Glutamatergic neuron (in vitro differentiated cells): ENCODE measurements at regions not wholly inside any gene's neighbourhood (a gene's known extent, or its start where the extent isn't known, plus 50 kb on each side); places are given as distances from the start of the nearest gene placed in this dataset.
A peak's percentile ranks its signal among the peaks of the same experiment; 100 is the strongest.

Experiments used
- DNase-seq: peaks from one replicate; pipeline ENCODE4 v3.0.0; 2022
- H3K27ac Mint-ChIP-seq: one replicate; pipeline ENCODE4 v1.8.0; 2020; ENCODE audit warnings: mild to moderate bottlenecking, mixed read lengths, inconsistent platforms; ENCODE audit not compliant: unreplicated experiment
- H3K27me3 Mint-ChIP-seq: one replicate; pipeline ENCODE4 v1.8.0; 2020; ENCODE audit warnings: mild to moderate bottlenecking, moderate library complexity, mixed read lengths, inconsistent platforms; ENCODE audit not compliant: unreplicated experiment
- H3K36me3 Mint-ChIP-seq: one replicate; pipeline ENCODE4 v1.8.0; 2020; ENCODE audit warnings: mild to moderate bottlenecking, mixed read lengths, inconsistent platforms; ENCODE audit not compliant: unreplicated experiment
- H3K4me1 Mint-ChIP-seq: one replicate; pipeline ENCODE4 v1.8.0; 2020; ENCODE audit warnings: mild to moderate bottlenecking, low read depth, mixed read lengths, inconsistent platforms; ENCODE audit not compliant: unreplicated experiment
- H3K4me3 Mint-ChIP-seq: one replicate; pipeline ENCODE4 v1.8.0; 2020; ENCODE audit warnings: mild to moderate bottlenecking, mixed read lengths, inconsistent platforms; ENCODE audit not compliant: unreplicated experiment
- H3K9me3 Mint-ChIP-seq: one replicate; pipeline ENCODE4 v1.8.0; 2020; ENCODE audit warnings: mild to moderate bottlenecking, moderate library complexity, mixed read lengths, inconsistent platforms; ENCODE audit not compliant: unreplicated experiment
- CTCF ChIP-seq: fragments of 200-600 bp; sonication (generic); IDR thresholded peaks from one replicate; pipeline ENCODE4 v1.5.0; 2021; ENCODE audit not compliant: partially characterized antibody, unreplicated experiment

- H3K4me3 Mint-ChIP-seq = no peak overlapping the region
- H3K27ac Mint-ChIP-seq = no peak overlapping the region
- DNase-seq = no peak
- H3K9me3 Mint-ChIP-seq = peaks cover 10% of the 10 kb centered on the region
- peaks cover 42% of the 10 kb centered on the region for H3K4me1 Mint-ChIP-seq
- TF ChIP-seq CTCF = no peak
- no peaks in the 10 kb centered on the region for H3K36me3 Mint-ChIP-seq
- peaks cover 1% of the 10 kb centered on the region for H3K27me3 Mint-ChIP-seq
These were observed 80.7 kb upstream of the CCDC167 start for GRCh38 chr6:37580176-37580955.

- Mint-ChIP-seq H3K36me3 (no peaks in the 10 kb centered on the region), H3K27ac (no peak overlapping the region), H3K4me1 (peaks cover 44% of the 10 kb centered on the region), H3K9me3 (peaks cover 10% of the 10 kb centered on the region), H3K4me3 (no peak overlapping the region), H3K27me3 (no peaks in the 10 kb centered on the region)
- TF ChIP-seq CTCF = no peak
- DNase-seq = no peak
These were observed 79.9 kb upstream of the CCDC167 start for GRCh38 chr6:37579444-37580067.

- peaks cover 10% of the 10 kb centered on the region for H3K9me3 Mint-ChIP-seq
- no peaks in the 10 kb centered on the region for H3K27me3 Mint-ChIP-seq
- TF ChIP-seq CTCF = no peak
- H3K4me1 Mint-ChIP-seq = peaks cover 46% of the 10 kb centered on the region
- DNase-seq = no peak
- no peak overlapping the region for H3K27ac Mint-ChIP-seq
- no peaks in the 10 kb centered on the region for H3K36me3 Mint-ChIP-seq
- peak overlapping the region; percentile 7 for H3K4me3 Mint-ChIP-seq
These were observed 78.4 kb upstream of the CCDC167 start for GRCh38 chr6:37578104-37578503.

DNA sequence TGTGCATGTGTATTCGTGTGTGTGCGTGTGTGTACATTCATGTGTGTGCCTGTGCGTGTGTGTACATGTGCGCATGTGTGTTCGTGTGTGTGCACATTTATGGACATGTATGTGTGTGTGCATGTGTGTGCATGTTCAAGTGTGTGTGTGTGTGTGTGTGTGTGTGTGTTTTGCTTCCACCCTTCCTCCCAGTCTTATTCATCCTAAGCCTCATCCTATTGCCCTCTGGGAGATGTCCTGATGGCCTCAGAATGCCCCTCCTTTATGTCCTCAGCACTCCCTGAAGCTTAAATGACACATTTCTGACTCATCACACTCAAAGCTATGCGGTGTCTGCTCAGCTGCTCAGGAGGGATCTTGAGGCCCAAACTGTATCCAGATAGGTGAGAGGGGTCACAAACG is 76.6 kb upstream of the CCDC167 start:
- no peak for TF ChIP-seq CTCF
- Mint-ChIP-seq H3K4me3 (peak overlapping the region; percentile 39), H3K9me3 (peaks cover 10% of the 10 kb centered on the region), H3K27ac (peak overlapping the region; percentile 81), H3K27me3 (no peaks in the 10 kb centered on the region), H3K36me3 (no peaks in the 10 kb centered on the region), H3K4me1 (peaks cover 50% of the 10 kb centered on the region)
- DNase-seq = no peak

GRCh38 chr6:37575221-37575620 is 75.5 kb upstream of the CCDC167 start:
- no peaks in the 10 kb centered on the region for H3K27me3 Mint-ChIP-seq
- peaks cover 55% of the 10 kb centered on the region for H3K4me1 Mint-ChIP-seq
- no peak for DNase-seq
- no peaks in the 10 kb centered on the region for H3K36me3 Mint-ChIP-seq
- no peak for TF ChIP-seq CTCF
- peaks cover 15% of the 10 kb centered on the region for H3K9me3 Mint-ChIP-seq
- H3K27ac Mint-ChIP-seq = no peak overlapping the region
- H3K4me3 Mint-ChIP-seq = peak overlapping the region; percentile 35
